ENCODE measurements at regions not wholly inside any gene's neighbourhood (a gene's known extent, or its start where the extent isn't known, plus 50 kb on each side); places are given as distances from the start of the nearest gene placed in this dataset.
"Not testable (repeated sequence)": the region's sequence is repeated elsewhere in the genome, so short reads cannot be mapped to it uniquely, and the experiment has no call there.

- no peaks in the 10 kb centered on the region for H3K4me1 ChIP-seq (ENCODE audit: control insufficient read depth in 1 of 2, insufficient read depth in 2 of 2, low read length in 2 of 2)
- DNase-seq (ENCODE audit: low read depth, low spot score) (no peak), ATAC-seq (no peak)
- POLR2A ChIA-PET: no interaction called here
- H3K27me3 ChIP-seq (ENCODE audit: insufficient read depth, low read length): no peaks in the 10 kb centered on the region
- H3K9me3 ChIP-seq (ENCODE audit: control insufficient read depth in 1 of 2, insufficient read depth in 1 of 2, low read depth in 1 of 2, low read length in 2 of 2): no peaks in the 10 kb centered on the region
- BruUV-seq (replicated peaks): no TSS peak
- no peak overlapping the region for H3K4me2 ChIP-seq (ENCODE audit: low read length)
- intact Hi-C loops (cut with micrococcal nuclease): no loop called here
- no peaks in the 10 kb centered on the region for H3K79me2 ChIP-seq (ENCODE audit: insufficient read depth, low read length)
- CTCF ChIA-PET: no interaction called here
- H2AFZ ChIP-seq (ENCODE audit: low read depth, low read length, poor library complexity, severe bottlenecking): no peak overlapping the region
- H3K27ac ChIP-seq (ENCODE audit: low read depth, low read length): no peak overlapping the region
- H3K9me2 ChIP-seq (ENCODE audit: insufficient read depth): no peaks in the 10 kb centered on the region
- no peak overlapping the region for H3K4me3 ChIP-seq (replicated peaks in 1 of 2; ENCODE audit: low read depth in 1 of 2, low read length in 2 of 2)
- H3K36me3 ChIP-seq (ENCODE audit: control insufficient read depth in 1 of 2, insufficient read depth in 2 of 2, low read length in 2 of 2): no peaks in the 10 kb centered on the region
- no peak for TF ChIP-seq FOSL1 (IDR thresholded peaks at IDR 0.05; ENCODE audit: low read depth)
- no peak for TF ChIP-seq CBX3 (IDR thresholded peaks at IDR 0.05; ENCODE audit: low read depth)
- no peak for TF ChIP-seq ZNF274 (IDR thresholded peaks at IDR 0.05; ENCODE audit: low read depth, low read length)
- TF ChIP-seq JUND (IDR thresholded peaks at IDR 0.05): no peak
- no peak for TF ChIP-seq ZFX (IDR thresholded peaks at IDR 0.05)
- TF ChIP-seq TCF7L2 (IDR thresholded peaks at IDR 0.05; ENCODE audit: borderline replicate concordance, extremely low read depth, insufficient read depth, insufficient read length): no peak
- H4K20me1 ChIP-seq (ENCODE audit: insufficient read depth): no peaks in the 10 kb centered on the region
- H3K9ac ChIP-seq (ENCODE audit: low read length): no peak overlapping the region
- RAD21 ChIA-PET (ENCODE audit: low non-redundant PET in 1 of 2, low total read pairs in 2 of 2, uncharacterized antibody in 2 of 2, unreplicated experiment in 2 of 2): no interaction called here
These were observed 316.9 kb downstream of the CTH start for GRCh38 chr1:70727886-70728489.

- intact Hi-C loops (cut with micrococcal nuclease); H3K36me3 ChIP-seq (ENCODE audit: control insufficient read depth in 1 of 2, insufficient read depth in 2 of 2, low read length in 2 of 2); H3K27ac ChIP-seq (ENCODE audit: low read depth, low read length); H3K9me2 ChIP-seq (ENCODE audit: insufficient read depth); POLR2A ChIA-PET; H3K4me1 ChIP-seq (ENCODE audit: control insufficient read depth in 1 of 2, insufficient read depth in 2 of 2, low read length in 2 of 2); H3K27me3 ChIP-seq (ENCODE audit: insufficient read depth, low read length); BruUV-seq (replicated peaks); H2AFZ ChIP-seq (ENCODE audit: low read depth, low read length, poor library complexity, severe bottlenecking); H3K79me2 ChIP-seq (ENCODE audit: insufficient read depth, low read length); RAD21 ChIA-PET (ENCODE audit: low non-redundant PET in 1 of 2, low total read pairs in 2 of 2, uncharacterized antibody in 2 of 2, unreplicated experiment in 2 of 2); H3K4me2 ChIP-seq (ENCODE audit: low read length); H3K4me3 ChIP-seq (replicated peaks in 1 of 2; ENCODE audit: low read depth in 1 of 2, low read length in 2 of 2); CTCF ChIA-PET; H3K9ac ChIP-seq (ENCODE audit: low read length); ATAC-seq; DNase-seq (ENCODE audit: low read depth, low spot score); H3K9me3 ChIP-seq (ENCODE audit: control insufficient read depth in 1 of 2, insufficient read depth in 1 of 2, low read depth in 1 of 2, low read length in 2 of 2); H4K20me1 ChIP-seq (ENCODE audit: insufficient read depth): not testable (repeated sequence)
These were observed 311.1 kb downstream of the PTGER3 start for GRCh38 chr1:70736518-70736917.

All from HCT116 (cell line).